ENCODE measurements at regions not wholly inside any gene's neighbourhood (a gene's known extent, or its start where the extent isn't known, plus 50 kb on each side); places are given as distances from the start of the nearest gene placed in this dataset.

- no peak for TF ChIP-seq EP300 (IDR thresholded peaks at IDR 0.05)
- TF ChIP-seq CTCF (IDR thresholded peaks at IDR 0.05), result no peak
- TF ChIP-seq POLR2A (IDR thresholded peaks at IDR 0.05), result no peak
- no peak for TF ChIP-seq POLR2AphosphoS5 (IDR thresholded peaks at IDR 0.05)
These were observed 124.5 kb upstream of the GJE1 start for GRCh38 chr6:142008016-142008735.
